CD4-positive, alpha-beta T cell (primary cell): ENCODE measurements at regions not wholly inside any gene's neighbourhood (a gene's known extent, or its start where the extent isn't known, plus 50 kb on each side); places are given as distances from the start of the nearest gene placed in this dataset.

Experiments
- ATAC-seq: fragments of 200-7000 bp; cut with Tn5 transposase; one replicate; pipeline ENCODE4 v1.10.0; 2022; ENCODE audit warnings: mild to moderate bottlenecking; ENCODE audit not compliant: poor library complexity
- CTCF ChIA-PET: fragments of 350-600 bp; sonication (Branson Sonifier 250); formaldehyde crosslinking; loops from one replicate; lab custom pipeline; 2021; ENCODE audit warnings: antibody characterized with exemption, inconsistent platforms; lab: Charles Lee
- POLR2A ChIA-PET: fragments of 350-600 bp; sonication (Branson Sonifier 250); formaldehyde crosslinking; loops from one replicate; lab custom pipeline; 2021; ENCODE audit warnings: antibody characterized with exemption, inconsistent platforms; lab: Charles Lee
- DNase-seq, 14 experiments: peaks; one replicate each; pipeline ENCODE4 v3.0.0-alpha.2; 2013 to 2020; ENCODE audit warnings: mixed read lengths in 2 of 14
- H3K27ac ChIP-seq, 2 donors: one replicate each; pipeline versions ENCODE4 v1.5.1 to v1.7.0; 2013; ENCODE audit warnings: low read length in 2 of 2, low read depth in 1 of 2, mild to moderate bottlenecking in 1 of 2
- H3K27me3 ChIP-seq, 2 experiments: 1 replicate in 1 of 2; 2 replicates in 1 of 2; pipeline versions ENCODE4 v1.6.1 to v1.7.0; 2013; ENCODE audit warnings: low read length in 2 of 2, control low read depth in 1 of 2, mild to moderate bottlenecking in 1 of 2, moderate library complexity in 1 of 2; ENCODE audit not compliant: insufficient read depth in 2 of 2, control insufficient read depth in 1 of 2
- H3K36me3 ChIP-seq: one replicate; pipeline ENCODE4 v1.6.1; 2013; ENCODE audit warnings: low read length, control low read depth; ENCODE audit not compliant: insufficient read depth
- H3K4me1 ChIP-seq: one replicate; pipeline ENCODE4 v1.6.1; 2013; ENCODE audit warnings: low read length, control low read depth; ENCODE audit not compliant: insufficient read depth
- H3K4me3 ChIP-seq: one replicate; pipeline ENCODE4 v1.5.1; 2013; ENCODE audit warnings: mild to moderate bottlenecking, low read length, moderate library complexity
- H3K9me3 ChIP-seq, 2 experiments: 1 replicate in 1 of 2; 2 replicates in 1 of 2; pipeline versions ENCODE4 v1.6.1 to v1.7.0; 2013; ENCODE audit warnings: low read length in 2 of 2, mild to moderate bottlenecking in 2 of 2, control low read depth in 1 of 2, moderate library complexity in 1 of 2; ENCODE audit not compliant: control insufficient read depth in 1 of 2, insufficient read depth in 1 of 2
- H3K27ac Mint-ChIP-seq: one replicate; pipeline ENCODE4 v1.8.0; 2020; ENCODE audit warnings: mixed read lengths
- H3K27me3 Mint-ChIP-seq: one replicate; pipeline ENCODE4 v1.8.0; 2021; ENCODE audit warnings: mixed read lengths
- H3K36me3 Mint-ChIP-seq: one replicate; pipeline ENCODE4 v1.8.0; 2021; ENCODE audit warnings: low read depth, mixed read lengths
- H3K4me1 Mint-ChIP-seq: one replicate; pipeline ENCODE4 v1.8.0; 2021; ENCODE audit warnings: low read depth, mixed read lengths
- H3K4me3 Mint-ChIP-seq: one replicate; pipeline ENCODE4 v1.8.0; 2020; ENCODE audit warnings: mild to moderate bottlenecking, mixed read lengths
- H3K9me3 Mint-ChIP-seq: one replicate; pipeline ENCODE4 v1.8.0; 2020; ENCODE audit warnings: mixed read lengths
- CTCF ChIP-seq: fragments of 200-600 bp; IDR thresholded peaks from one replicate; pipeline ENCODE4 v1.8.0; 2022; ENCODE audit warnings: antibody characterized with exemption, mild to moderate bottlenecking
- intact Hi-C, 2 experiments: fragments of 100-400 bp; cut with DNase I in 1 of 2; cut with micrococcal nuclease in 1 of 2; formaldehyde crosslinking; loops; one replicate each; pipeline versions ENCODE4 v1.15.1 to v1.9.0; 2023 to 2025; cut with DNase I, micrococcal nuclease

GRCh38 chr3:110267304-110267845 is 804.2 kb upstream of the NECTIN3 start:
- Mint-ChIP-seq H3K36me3 (no peaks in the 10 kb centered on the region), H3K27ac (no peak overlapping the region), H3K27me3 (no peaks in the 10 kb centered on the region), H3K4me1 (no peaks in the 10 kb centered on the region), H3K9me3 (no peaks in the 10 kb centered on the region), H3K4me3 (no peak overlapping the region)
- Histone ChIP-seq H3K9me3 (no peaks in the 10 kb centered on the region), H3K36me3 (no peaks in the 10 kb centered on the region), H3K27me3 (no peaks in the 10 kb centered on the region), H3K4me1 (no peaks in the 10 kb centered on the region), H3K27ac (no peak overlapping the region), H3K4me3 (no peak overlapping the region)
- intact Hi-C loops = no loop called here
- ChIA-PET POLR2A (no interaction called here), CTCF (no interaction called here)
- ATAC-seq = no peak
- peak in 1 of 14 experiments; percentile 4 for DNase-seq
- no peak for TF ChIP-seq CTCF

GRCh38 chr3:110272525-110272924 is 799.1 kb upstream of the NECTIN3 start:
- H3K27ac ChIP-seq = no peak overlapping the region
- no peaks in the 10 kb centered on the region for H3K27me3 Mint-ChIP-seq
- no peak for DNase-seq
- H3K4me1 ChIP-seq = no peaks in the 10 kb centered on the region
- no peak overlapping the region for H3K4me3 ChIP-seq
- H3K36me3 ChIP-seq = no peaks in the 10 kb centered on the region
- no peak for ATAC-seq
- H3K9me3 ChIP-seq = no peaks in the 10 kb centered on the region
- TF ChIP-seq CTCF = no peak
- H3K27me3 ChIP-seq = no peaks in the 10 kb centered on the region
- CTCF ChIA-PET = interaction anchor here (1.3 kb wide), 1 partner anchor 10 kb away, joined by 3 read pairs; no protein-coding TSS in a partner anchor
- H3K4me1 Mint-ChIP-seq = no peaks in the 10 kb centered on the region
- intact Hi-C loops = no loop called here
- no peak overlapping the region for H3K27ac Mint-ChIP-seq
- POLR2A ChIA-PET = no interaction called here
- no peaks in the 10 kb centered on the region for H3K9me3 Mint-ChIP-seq
- no peak overlapping the region for H3K4me3 Mint-ChIP-seq
- H3K36me3 Mint-ChIP-seq = no peaks in the 10 kb centered on the region

GRCh38 chr3:110291886-110292501 is 779.6 kb upstream of the NECTIN3 start:
- DNase-seq = no peak
- Histone ChIP-seq H3K4me3 (no peak overlapping the region), H3K4me1 (no peaks in the 10 kb centered on the region), H3K9me3 (peaks cover 0 to 5% of the 10 kb centered on the region in 2 experiments), H3K36me3 (no peaks in the 10 kb centered on the region), H3K27me3 (no peaks in the 10 kb centered on the region), H3K27ac (no peak overlapping the region)
- Mint-ChIP-seq H3K36me3 (no peaks in the 10 kb centered on the region), H3K9me3 (peaks cover 2% of the 10 kb centered on the region), H3K27ac (no peak overlapping the region), H3K4me3 (no peak overlapping the region), H3K4me1 (no peaks in the 10 kb centered on the region), H3K27me3 (peaks cover 4% of the 10 kb centered on the region)
- intact Hi-C loops = no loop called here
- POLR2A ChIA-PET = interaction anchor here (1.1 kb wide), 1 partner anchor 1251 kb away, joined by 3 read pairs; no protein-coding TSS in a partner anchor
- CTCF ChIA-PET = no interaction called here
- TF ChIP-seq CTCF = no peak
- ATAC-seq = no peak
